Glomerular visceral epithelial cell (primary cell): ENCODE measurements at regions not wholly inside any gene's neighbourhood (a gene's known extent, or its start where the extent isn't known, plus 50 kb on each side); places are given as distances from the start of the nearest gene placed in this dataset.
"Not testable (repeated sequence)": the region's sequence is repeated elsewhere in the genome, so short reads cannot be mapped to it uniquely, and the experiment has no call there.

Experiments
- DNase-seq: peaks from one replicate; pipeline ENCODE4 v3.0.0-alpha.2; 2016; ENCODE audit errors: extremely low spot score

- DNase-seq, result no peak
Observed at GRCh38 chr18:78448106-78448505, 531.5 kb upstream of the SALL3 start.

GRCh38 chr18:78448591-78448990 is 531.0 kb upstream of the SALL3 start:
- DNase-seq, result no peak

DNA sequence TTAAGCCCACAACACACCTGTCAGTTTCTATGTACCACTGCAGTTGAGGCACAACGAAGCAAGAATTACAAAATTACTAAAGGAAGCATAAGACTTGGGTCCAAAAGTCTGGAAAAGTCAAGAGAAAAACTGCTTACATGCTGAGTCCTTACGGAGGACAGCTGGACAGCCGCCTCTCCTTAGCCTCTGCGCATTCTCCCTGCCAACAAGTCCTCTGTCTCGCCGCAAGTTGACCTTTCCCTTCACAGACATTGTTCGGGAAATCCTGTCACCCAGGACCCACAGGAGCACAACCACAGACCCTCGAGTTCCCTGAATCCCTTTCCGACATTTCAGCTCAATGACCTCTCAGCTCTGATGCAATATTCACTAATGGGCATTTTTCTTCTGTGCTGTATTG is 525.4 kb upstream of the SALL3 start:
- DNase-seq, result no peak

GRCh38 chr18:78455386-78455785 is 524.2 kb upstream of the SALL3 start:
- no peak for DNase-seq

- DNase-seq, result no peak
Observed at GRCh38 chr18:78457011-78457410, 522.6 kb upstream of the SALL3 start.

DNA sequence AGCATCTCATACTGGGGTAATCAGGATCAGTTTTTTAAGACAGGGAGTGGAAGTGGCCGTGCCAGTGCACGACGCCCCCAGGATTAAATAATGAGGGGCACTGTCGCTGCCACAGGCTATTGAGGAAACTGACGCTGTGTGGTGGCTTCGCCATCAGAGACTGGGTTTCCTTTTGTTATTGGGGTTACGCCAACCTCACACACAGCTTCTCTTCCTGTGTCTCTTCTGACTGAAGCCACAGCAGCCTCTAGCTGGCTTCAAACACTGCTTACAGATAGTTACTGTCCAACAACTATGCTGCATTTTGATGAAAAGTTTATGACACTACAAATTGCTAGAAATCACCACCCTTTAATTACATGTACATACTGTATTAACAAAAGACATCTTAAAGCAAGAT is 521.9 kb upstream of the SALL3 start:
- DNase-seq, result no peak

GRCh38 chr18:78458356-78458755 is 521.3 kb upstream of the SALL3 start:
- no peak for DNase-seq

DNA sequence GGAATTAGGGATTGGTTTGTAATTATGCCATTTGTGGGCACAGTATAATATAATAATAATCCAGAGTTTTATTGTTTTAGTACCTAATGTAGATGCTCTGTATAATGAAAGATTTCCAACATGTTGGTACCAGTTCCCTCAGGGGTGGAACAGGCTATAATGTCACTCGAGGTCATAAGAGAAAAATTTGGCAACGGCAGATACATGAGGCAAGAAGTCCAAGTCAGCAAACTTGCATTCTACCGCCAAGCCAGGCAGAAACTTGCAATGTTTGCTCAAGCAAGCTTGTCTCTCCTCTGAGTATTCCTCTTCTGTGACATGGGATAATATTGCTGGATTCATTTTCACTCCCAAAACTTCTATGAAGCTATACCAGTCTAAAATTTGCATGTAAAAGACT is 520.0 kb upstream of the SALL3 start:
- DNase-seq, result no peak

- DNase-seq, result no peak
Observed at GRCh38 chr18:78460558-78460957, 519.1 kb upstream of the SALL3 start.

GRCh38 chr18:78473563-78473962 is 506.1 kb upstream of the SALL3 start:
- DNase-seq, result no peak

DNA sequence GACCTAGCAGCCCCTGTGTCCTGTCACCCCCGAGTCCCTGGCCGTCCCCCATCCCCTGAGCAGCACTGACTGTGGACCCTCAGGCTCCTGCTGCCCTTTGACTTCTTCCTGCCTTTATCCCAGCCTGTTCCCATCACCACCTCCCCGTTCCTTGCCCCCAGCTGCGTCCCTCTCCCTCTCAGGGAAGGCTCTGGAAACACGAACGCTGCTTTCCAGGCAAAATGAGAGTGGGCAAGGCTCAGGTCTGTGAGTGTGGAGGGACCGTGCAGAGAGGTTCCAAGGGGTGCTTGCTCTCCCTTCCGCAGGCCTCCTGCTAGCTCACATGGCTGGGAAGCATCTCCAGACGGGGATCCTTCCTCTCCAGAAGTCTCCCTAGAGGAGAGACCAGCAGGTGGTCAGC is 501.8 kb upstream of the SALL3 start:
- DNase-seq, result no peak

GRCh38 chr18:78479443-78479842 is 500.2 kb upstream of the SALL3 start:
- no peak for DNase-seq

- DNase-seq, result no peak
Observed at GRCh38 chr18:78480262-78481054, 499.2 kb upstream of the SALL3 start.

GRCh38 chr18:78482378-78482777 is 497.2 kb upstream of the SALL3 start:
- DNase-seq, result no peak

DNA sequence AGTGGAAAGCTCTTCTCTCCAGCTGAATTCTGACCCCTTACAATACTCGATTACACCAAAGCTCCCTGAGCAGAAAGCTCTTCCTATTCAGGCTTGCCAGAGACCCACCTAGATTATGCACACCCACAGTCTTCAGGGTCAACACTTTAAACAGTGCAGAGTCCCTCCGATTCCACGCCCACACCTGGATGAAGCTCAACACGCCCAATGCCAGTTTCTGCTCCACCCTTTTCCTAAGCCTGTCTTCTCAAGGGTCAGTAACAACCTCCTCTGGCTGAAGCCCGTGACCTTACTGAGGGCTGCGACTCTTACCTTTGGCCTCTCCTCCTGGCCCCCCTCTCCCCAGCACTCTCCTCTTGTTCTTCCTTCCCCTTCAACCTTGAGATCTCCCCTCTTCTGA is 492.0 kb upstream of the SALL3 start:
- DNase-seq, result no peak

DNA sequence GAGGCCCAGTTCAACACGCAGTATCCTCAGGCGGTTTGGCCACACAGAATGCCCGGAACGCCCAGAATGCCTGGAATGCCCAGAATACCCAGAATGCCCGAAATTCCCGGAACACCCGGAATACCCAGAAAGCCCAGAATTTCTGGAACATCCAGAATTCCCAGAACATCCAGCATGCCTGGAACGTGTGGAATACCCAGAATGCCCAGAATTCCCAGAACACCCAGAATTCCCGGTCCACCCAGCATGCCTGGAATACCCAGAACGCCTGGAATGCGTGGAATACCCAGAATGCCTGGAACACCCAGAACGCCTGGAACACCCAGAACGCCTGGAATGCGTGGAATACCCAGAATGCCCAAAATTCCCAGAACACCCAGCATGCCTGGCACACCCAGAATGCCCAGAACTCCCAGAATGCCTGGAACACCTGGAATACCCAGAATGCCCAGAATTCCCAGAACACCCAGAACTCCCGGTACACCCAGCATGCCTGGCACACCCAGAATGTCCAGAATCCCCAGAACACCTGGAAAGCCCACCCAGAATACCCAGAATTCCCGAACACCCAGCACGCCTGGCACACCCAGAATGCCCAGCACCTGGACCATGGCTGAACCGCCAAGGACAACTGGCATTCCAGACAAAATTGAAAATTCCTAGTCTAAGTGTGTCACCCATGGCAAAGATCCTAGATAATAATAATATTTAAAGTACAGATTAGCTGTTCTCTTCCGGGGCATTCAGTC is 487.4 kb upstream of the SALL3 start:
- no peak for DNase-seq

DNA sequence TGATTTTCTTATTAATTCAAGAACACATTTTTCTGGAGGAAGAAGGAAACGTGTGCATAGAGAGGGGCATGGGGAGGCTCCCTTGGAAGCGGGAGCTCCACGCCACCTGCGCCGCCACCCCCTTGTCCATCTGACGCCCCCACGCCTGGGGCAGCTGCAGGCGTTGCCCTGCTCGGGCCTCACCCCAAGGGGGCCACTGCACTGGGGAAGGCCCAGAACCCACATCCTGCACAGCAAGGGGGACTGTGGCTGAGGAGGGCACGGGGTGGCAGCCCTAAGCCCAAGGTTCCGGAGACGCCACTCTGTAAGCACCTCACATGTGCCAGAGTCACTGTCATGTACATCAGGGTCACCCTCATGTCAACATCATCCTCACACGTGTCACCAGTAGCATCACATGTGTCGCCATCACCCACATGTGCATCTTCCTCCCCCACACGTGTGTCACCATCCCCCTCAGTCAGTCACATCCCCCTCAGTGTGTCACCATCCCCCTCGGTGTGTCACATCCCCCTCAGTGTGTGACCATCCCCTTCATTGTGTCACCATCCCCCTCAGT is 486.7 kb upstream of the SALL3 start:
- DNase-seq, result no peak

- not testable (repeated sequence) for DNase-seq
Observed at GRCh38 chr18:78493490-78493889, 486.1 kb upstream of the SALL3 start.

- no peak for DNase-seq
Observed at GRCh38 chr18:78494204-78495085, 485.2 kb upstream of the SALL3 start.

- DNase-seq, result no peak
Observed at GRCh38 chr18:78495550-78495949, 484.1 kb upstream of the SALL3 start.

- DNase-seq, result no peak
Observed at GRCh38 chr18:78496079-78496478, 483.5 kb upstream of the SALL3 start.

DNA sequence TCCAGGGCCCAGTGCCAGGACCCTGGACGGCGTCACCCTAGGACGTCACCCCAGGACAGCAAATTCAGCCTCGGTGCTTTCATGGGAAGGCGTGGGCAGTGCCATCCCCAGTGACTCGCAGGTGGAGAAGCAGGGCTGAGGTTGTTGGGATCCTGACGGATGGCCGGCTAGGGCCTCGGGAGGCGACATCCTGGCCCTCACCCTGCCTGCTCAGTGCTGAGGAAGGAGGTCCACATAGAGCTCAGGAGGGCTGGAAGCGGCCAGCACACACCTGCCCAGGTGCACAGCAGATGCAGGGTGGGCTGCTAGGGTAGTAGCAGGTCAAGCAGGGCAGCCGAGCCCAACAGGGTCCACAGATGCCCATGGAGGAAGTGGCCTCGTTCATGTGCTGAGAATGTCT is 482.0 kb upstream of the SALL3 start:
- no peak for DNase-seq
